HG03196 (cell line): ENCODE measurements at regions not wholly inside any gene's neighbourhood (a gene's known extent, or its start where the extent isn't known, plus 50 kb on each side); places are given as distances from the start of the nearest gene placed in this dataset.

Experiments
- ATAC-seq: cut with Tn5 transposase; IDR thresholded peaks from one replicate; pipeline ENCODE4 v1.9.1; 2021; ENCODE audit not compliant: unreplicated experiment

- no peak for ATAC-seq
Measured at GRCh38 chr2:41527525-41528323, 520.1 kb upstream of the PKDCC start.

GRCh38 chr2:41535575-41535974 lies 512.2 kb upstream of the PKDCC start:
- ATAC-seq, result no peak

GRCh38 chr2:41540272-41540998 lies 507.4 kb upstream of the PKDCC start:
- no peak for ATAC-seq

- no peak for ATAC-seq
Measured at GRCh38 chr2:41543726-41544125, 504.1 kb upstream of the PKDCC start.

- ATAC-seq, result no peak
Measured at GRCh38 chr2:41544709-41545108, 503.1 kb upstream of the PKDCC start.

- ATAC-seq, result no peak
Measured at GRCh38 chr2:41546031-41546430, 501.8 kb upstream of the PKDCC start.

- no peak for ATAC-seq
Measured at GRCh38 chr2:41568648-41569047, 479.2 kb upstream of the PKDCC start.

GRCh38 chr2:41572154-41572553 lies 475.7 kb upstream of the PKDCC start:
- no peak for ATAC-seq

- ATAC-seq, result no peak
Measured at GRCh38 chr2:41576423-41576822, 471.4 kb upstream of the PKDCC start.

GRCh38 chr2:41579806-41580205 lies 468.0 kb upstream of the PKDCC start:
- no peak for ATAC-seq

- no peak for ATAC-seq
Measured at GRCh38 chr2:41580806-41581205, 467.0 kb upstream of the PKDCC start.

- ATAC-seq, result no peak
Measured at GRCh38 chr2:41595240-41595639, 452.6 kb upstream of the PKDCC start.

- no peak for ATAC-seq
Measured at GRCh38 chr2:41597680-41598079, 450.1 kb upstream of the PKDCC start.

- ATAC-seq, result no peak
Measured at GRCh38 chr2:41598161-41598894, 449.5 kb upstream of the PKDCC start.

- no peak for ATAC-seq
Measured at GRCh38 chr2:41600460-41600859, 447.4 kb upstream of the PKDCC start.

- no peak for ATAC-seq
Measured at GRCh38 chr2:41602341-41602740, 445.5 kb upstream of the PKDCC start.

GRCh38 chr2:41605311-41605710 lies 442.5 kb upstream of the PKDCC start:
- no peak for ATAC-seq

GRCh38 chr2:41605914-41606313 lies 441.9 kb upstream of the PKDCC start:
- ATAC-seq, result no peak

- ATAC-seq, result no peak
Measured at GRCh38 chr2:41610501-41611190, 437.2 kb upstream of the PKDCC start.

GRCh38 chr2:41618754-41619153 lies 429.1 kb upstream of the PKDCC start:
- no peak for ATAC-seq

- ATAC-seq, result no peak
Measured at GRCh38 chr2:41621095-41621494, 426.7 kb upstream of the PKDCC start.
